ENCODE measurements at regions not wholly inside any gene's neighbourhood (a gene's known extent, or its start where the extent isn't known, plus 50 kb on each side); places are given as distances from the start of the nearest gene placed in this dataset.
"Not testable (repeated sequence)": the region's sequence is repeated elsewhere in the genome, so short reads cannot be mapped to it uniquely, and the experiment has no call there.

- intact Hi-C loops (cut with DNase I): no loop called here
Measured at GRCh38 chr2:89850881-89851582, 1159.6 kb downstream of the RPIA start.

GRCh38 chr2:89851583-89851905 lies 1160.1 kb downstream of the RPIA start:
- 53 to 75% (median 67%) methylated on average over 1 of the region's 1 CpG for WGBS, 4 donors
- no peak for TF ChIP-seq POLR2A (IDR thresholded peaks at IDR 0.05)
- TF ChIP-seq, protein P1, sequence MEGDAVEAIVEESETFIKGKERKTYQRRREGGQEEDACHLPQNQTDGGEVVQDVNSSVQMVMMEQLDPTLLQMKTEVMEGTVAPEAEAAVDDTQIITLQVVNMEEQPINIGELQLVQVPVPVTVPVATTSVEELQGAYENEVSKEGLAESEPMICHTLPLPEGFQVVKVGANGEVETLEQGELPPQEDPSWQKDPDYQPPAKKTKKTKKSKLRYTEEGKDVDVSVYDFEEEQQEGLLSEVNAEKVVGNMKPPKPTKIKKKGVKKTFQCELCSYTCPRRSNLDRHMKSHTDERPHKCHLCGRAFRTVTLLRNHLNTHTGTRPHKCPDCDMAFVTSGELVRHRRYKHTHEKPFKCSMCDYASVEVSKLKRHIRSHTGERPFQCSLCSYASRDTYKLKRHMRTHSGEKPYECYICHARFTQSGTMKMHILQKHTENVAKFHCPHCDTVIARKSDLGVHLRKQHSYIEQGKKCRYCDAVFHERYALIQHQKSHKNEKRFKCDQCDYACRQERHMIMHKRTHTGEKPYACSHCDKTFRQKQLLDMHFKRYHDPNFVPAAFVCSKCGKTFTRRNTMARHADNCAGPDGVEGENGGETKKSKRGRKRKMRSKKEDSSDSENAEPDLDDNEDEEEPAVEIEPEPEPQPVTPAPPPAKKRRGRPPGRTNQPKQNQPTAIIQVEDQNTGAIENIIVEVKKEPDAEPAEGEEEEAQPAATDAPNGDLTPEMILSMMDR (IDR thresholded peaks at IDR 0.05): no peak
- peaks cover 15% of the 10 kb centered on the region for H3K27me3 ChIP-seq
- H3K4me3 ChIP-seq: no peak overlapping the region
- intact Hi-C loops (cut with DNase I): no loop called here
- DNase-seq: no peak
- H3K27ac ChIP-seq: no peak overlapping the region
- H3K36me3 ChIP-seq (replicated peaks in 1 of 2): no peaks in the 10 kb centered on the region
- no peaks in the 10 kb centered on the region for H3K9me3 ChIP-seq (replicated peaks in 1 of 3)
- H3K4me1 ChIP-seq (replicated peaks in 1 of 2): no peaks in the 10 kb centered on the region

More at GRCh38 chr2:89850881-89851582, 1159.6 kb downstream of the RPIA start:
- DNase-seq: no peak
- H3K9me3 ChIP-seq (replicated peaks in 1 of 3): no peaks in the 10 kb centered on the region
- no peaks in the 10 kb centered on the region for H3K36me3 ChIP-seq (replicated peaks in 1 of 2)
- no peak overlapping the region for H3K4me3 ChIP-seq
- H3K27me3 ChIP-seq: peaks cover 15% of the 10 kb centered on the region
- no peak overlapping the region for H3K27ac ChIP-seq
- WGBS, 4 donors: 56 to 74% (median 72%) methylated on average over 4 of the region's 4 CpGs
- TF ChIP-seq, protein P1 (IDR thresholded peaks at IDR 0.05): no peak
- TF ChIP-seq POLR2A (IDR thresholded peaks at IDR 0.05): no peak
- no peaks in the 10 kb centered on the region for H3K4me1 ChIP-seq (replicated peaks in 1 of 2)

DNA sequence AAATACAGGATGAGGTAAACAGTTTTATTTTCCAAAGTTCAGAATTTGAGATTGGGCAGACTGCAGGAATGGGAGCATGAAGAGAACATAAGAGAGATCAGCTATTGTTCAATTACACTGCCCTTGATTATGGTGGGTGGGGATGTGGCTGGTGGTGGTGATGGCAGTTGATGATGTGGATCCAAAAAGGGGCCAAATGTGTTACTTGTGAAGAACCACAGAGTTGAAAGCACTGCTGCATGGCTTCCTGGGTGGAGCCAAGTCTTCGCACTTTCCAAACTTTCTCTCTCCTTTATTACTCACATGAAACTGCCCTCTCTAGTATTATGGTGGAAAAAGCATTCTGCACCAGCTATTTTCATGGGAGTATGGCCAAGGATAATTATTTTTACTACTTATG lies 1162.0 kb downstream of the RPIA start:
- no CpG with 5 or more reads among the region's 1 CpG for WGBS, 4 donors
- intact Hi-C loops (cut with DNase I): not testable (repeated sequence)

DNA sequence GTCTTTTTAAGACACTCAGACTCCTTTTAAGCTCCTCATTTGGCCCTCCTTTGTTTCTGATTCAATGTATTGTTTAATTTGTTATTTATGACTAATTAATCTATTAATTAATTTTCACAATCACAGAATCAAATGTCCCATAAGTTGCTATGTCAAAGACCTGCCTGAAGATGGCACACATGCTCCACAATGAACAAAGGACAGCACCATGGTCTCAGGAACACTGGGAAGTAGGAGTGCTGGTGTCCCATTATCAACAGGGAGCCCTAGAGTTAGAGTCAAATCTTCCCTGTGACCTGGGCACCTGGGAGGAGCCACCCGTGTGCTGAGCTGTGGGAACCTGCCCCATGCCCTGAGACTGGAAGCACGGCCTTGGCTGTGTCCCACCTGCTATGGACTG lies 1164.3 kb downstream of the RPIA start:
- H3K9me3 ChIP-seq (replicated peaks in 1 of 3); H3K4me3 ChIP-seq; H3K27me3 ChIP-seq; H3K36me3 ChIP-seq (replicated peaks in 1 of 2); DNase-seq; H3K27ac ChIP-seq; intact Hi-C loops (cut with DNase I); H3K4me1 ChIP-seq (replicated peaks in 1 of 2): not testable (repeated sequence)
- no CpG with 5 or more reads among the region's 2 CpGs for WGBS, 4 donors

More for the DNA sequence above, 1162.0 kb downstream of the RPIA start:
- H3K4me3 ChIP-seq; H3K9me3 ChIP-seq (replicated peaks in 1 of 3); H3K27ac ChIP-seq; DNase-seq; H3K4me1 ChIP-seq (replicated peaks in 1 of 2); H3K36me3 ChIP-seq (replicated peaks in 1 of 2): not testable (repeated sequence)
- peaks cover 11% of the 10 kb centered on the region for H3K27me3 ChIP-seq

DNA sequence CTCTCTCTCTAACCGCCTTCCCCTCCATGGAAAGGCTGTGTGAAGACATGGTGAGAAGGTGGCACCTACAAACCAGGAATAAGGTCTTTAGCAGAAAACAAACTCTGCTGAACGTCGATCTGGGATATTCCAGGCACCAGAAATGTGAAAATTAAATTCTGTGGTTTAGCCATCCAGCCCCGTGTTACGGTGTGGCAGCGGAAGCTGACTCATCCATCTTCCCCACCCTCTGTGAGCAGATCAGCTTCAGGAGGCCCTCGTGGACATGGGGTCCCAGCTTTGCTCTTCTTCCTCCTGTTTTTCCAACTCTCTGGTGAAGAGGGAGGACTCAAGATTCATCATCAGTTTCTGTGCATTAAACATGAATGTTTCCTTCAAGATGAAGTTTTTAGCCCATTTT lies 1164.8 kb downstream of the RPIA start:
- H3K4me1 ChIP-seq (replicated peaks in 1 of 2); DNase-seq; intact Hi-C loops (cut with DNase I): not testable (repeated sequence)

DNA sequence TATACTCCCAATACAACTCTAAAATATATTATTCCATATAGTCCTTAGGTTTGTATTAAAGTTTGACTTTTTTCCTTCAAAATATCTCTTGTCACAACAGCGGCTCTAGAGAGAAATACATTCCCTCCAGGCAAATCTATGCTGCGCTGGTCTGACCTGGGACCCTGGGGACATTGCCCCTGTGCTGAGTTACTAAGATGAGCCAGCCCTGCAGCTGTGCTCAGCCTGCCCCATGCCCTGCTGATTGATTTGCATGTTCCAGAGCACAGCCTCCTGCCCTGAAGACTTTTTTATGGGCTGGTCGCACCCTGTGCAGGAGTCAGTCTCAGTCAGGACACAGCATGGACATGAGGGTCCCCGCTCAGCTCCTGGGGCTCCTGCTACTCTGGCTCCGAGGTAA lies 1170.7 kb downstream of the RPIA start:
- H3K27ac ChIP-seq; DNase-seq; H3K4me3 ChIP-seq; H3K4me1 ChIP-seq (replicated peaks in 1 of 2); H3K36me3 ChIP-seq (replicated peaks in 1 of 2); H3K27me3 ChIP-seq; intact Hi-C loops (cut with DNase I); H3K9me3 ChIP-seq (replicated peaks in 1 of 3): not testable (repeated sequence)
- WGBS, 4 donors: 45 to 63% methylated on average over 1 of the region's 5 CpGs; no CpG with 5 or more reads in 2 of the 4 donors

More for the DNA sequence above, 1164.8 kb downstream of the RPIA start:
- not testable (repeated sequence) for H3K27me3 ChIP-seq; H3K27ac ChIP-seq; H3K9me3 ChIP-seq (replicated peaks in 1 of 3); H3K36me3 ChIP-seq (replicated peaks in 1 of 2); H3K4me3 ChIP-seq
- 7 to 63% (median 13%) methylated on average over 1 to 4 of the region's 7 CpGs; no CpG with 5 or more reads in 1 of the 4 donors for WGBS, 4 donors

DNA sequence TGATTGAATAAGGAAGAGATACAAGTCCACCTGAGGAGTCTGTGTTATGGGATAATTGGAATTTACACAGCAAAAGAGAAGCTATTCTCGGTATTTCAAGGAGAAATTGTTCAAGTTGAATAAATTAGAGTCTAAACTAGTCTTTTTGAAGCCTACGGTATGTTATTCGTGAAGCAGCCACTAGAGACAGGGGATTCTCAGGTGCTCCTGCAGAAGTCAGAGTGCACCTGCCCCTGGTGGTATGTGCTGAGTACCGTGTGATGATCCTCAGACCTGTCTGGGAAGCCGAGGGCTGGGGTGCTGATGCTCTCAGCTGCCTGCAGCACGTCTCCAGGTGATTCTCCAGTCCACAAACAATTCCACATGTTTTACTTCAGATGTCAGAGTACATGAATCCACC lies 1171.7 kb downstream of the RPIA start:
- intact Hi-C loops (cut with DNase I); H3K36me3 ChIP-seq (replicated peaks in 1 of 2); H3K9me3 ChIP-seq (replicated peaks in 1 of 3); DNase-seq; H3K27ac ChIP-seq; H3K27me3 ChIP-seq; H3K4me1 ChIP-seq (replicated peaks in 1 of 2); H3K4me3 ChIP-seq: not testable (repeated sequence)
- no CpG with 5 or more reads among the region's 6 CpGs for whole genome bisulfite sequencing, 4 donors

- H3K9me3 ChIP-seq (replicated peaks in 1 of 3); H3K27me3 ChIP-seq; H3K36me3 ChIP-seq (replicated peaks in 1 of 2); H3K4me1 ChIP-seq (replicated peaks in 1 of 2); DNase-seq; H3K27ac ChIP-seq; intact Hi-C loops (cut with DNase I); H3K4me3 ChIP-seq: not testable (repeated sequence)
- 17 to 56% (median 47%) methylated on average over 1 to 3 of the region's 9 CpGs; no CpG with 5 or more reads in 1 of the 4 donors for WGBS, 4 donors
Measured at GRCh38 chr2:89874810-89875595, 1183.5 kb downstream of the RPIA start.

DNA sequence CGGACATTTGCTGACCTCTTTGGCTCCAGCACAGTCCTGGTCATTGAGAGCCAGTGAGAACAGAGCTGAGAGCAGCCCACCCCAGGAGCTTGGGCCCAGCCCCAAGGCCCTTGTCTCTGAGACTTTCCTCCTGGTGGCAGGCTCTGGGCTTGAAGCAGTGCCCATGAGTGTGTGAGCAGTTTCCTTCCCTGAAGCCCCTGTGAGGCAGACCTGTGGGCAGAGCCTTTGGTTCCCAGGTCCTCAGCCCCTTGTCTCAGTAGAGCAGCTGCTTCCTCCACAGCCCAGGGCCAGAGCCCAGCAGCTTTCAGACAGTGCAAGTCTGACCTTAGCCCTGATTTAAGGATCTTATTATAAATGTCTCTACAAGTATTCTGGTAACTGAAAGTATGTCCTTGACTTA lies 1185.0 kb downstream of the RPIA start:
- H3K36me3 ChIP-seq (replicated peaks in 1 of 2); H3K4me3 ChIP-seq; H3K27ac ChIP-seq; H3K27me3 ChIP-seq; DNase-seq; H3K4me1 ChIP-seq (replicated peaks in 1 of 2); intact Hi-C loops (cut with DNase I); H3K9me3 ChIP-seq (replicated peaks in 1 of 3): not testable (repeated sequence)
- 60% methylated on average over 1 of the region's 1 CpG; no CpG with 5 or more reads in 3 of the 4 donors for WGBS, 4 donors

All from adrenal gland (tissue), 9 donors.